ENCODE measurements at regions not wholly inside any gene's neighbourhood (a gene's known extent, or its start where the extent isn't known, plus 50 kb on each side); places are given as distances from the start of the nearest gene placed in this dataset.
"Not testable (repeated sequence)": the region's sequence is repeated elsewhere in the genome, so short reads cannot be mapped to it uniquely, and the experiment has no call there.

DNA sequence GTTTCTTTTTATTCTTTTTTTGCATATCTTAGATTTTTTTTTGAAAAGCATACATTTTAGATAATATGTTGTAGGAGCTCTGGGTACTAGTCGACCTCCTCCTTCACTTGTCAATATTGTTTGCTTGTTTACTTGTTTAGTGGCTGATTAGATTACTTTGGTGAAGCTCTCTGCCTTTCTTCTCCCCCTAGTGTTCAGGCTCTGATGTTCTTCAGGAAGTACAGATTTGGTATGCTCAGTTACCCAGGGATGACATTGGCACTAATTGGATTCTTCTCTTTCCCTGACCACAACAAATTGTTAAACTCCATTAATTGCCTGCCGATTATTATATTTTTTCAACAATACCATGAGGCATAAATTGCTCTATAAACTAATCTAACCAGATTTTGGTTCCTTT lies 491.2 kb downstream of the SUCLG1 start (continued):
- TF ChIP-seq ZNF521 (tag by site-specific recombination; IDR thresholded peaks at IDR 0.05) (no peak), ZNF391 (tag by site-specific recombination; IDR thresholded peaks at IDR 0.05; ENCODE audit: borderline replicate concordance, low read depth) (no peak), ZNF416 (tag by site-specific recombination; IDR thresholded peaks at IDR 0.05) (no peak), TCF7L2 (IDR thresholded peaks at IDR 0.05; ENCODE audit: borderline replicate concordance, low read depth, low read length) (no peak), ZFP37 (tag by site-specific recombination; IDR thresholded peaks at IDR 0.05) (no peak), ZNF529 (tag by site-specific recombination; IDR thresholded peaks at IDR 0.05; ENCODE audit: insufficient replicate concordance) (no peak), ZNF791 (tag by site-specific recombination; IDR thresholded peaks at IDR 0.05) (no peak), SP3 (tag by site-specific recombination; IDR thresholded peaks at IDR 0.05) (no peak)
- TF ChIP-seq, protein P1, sequence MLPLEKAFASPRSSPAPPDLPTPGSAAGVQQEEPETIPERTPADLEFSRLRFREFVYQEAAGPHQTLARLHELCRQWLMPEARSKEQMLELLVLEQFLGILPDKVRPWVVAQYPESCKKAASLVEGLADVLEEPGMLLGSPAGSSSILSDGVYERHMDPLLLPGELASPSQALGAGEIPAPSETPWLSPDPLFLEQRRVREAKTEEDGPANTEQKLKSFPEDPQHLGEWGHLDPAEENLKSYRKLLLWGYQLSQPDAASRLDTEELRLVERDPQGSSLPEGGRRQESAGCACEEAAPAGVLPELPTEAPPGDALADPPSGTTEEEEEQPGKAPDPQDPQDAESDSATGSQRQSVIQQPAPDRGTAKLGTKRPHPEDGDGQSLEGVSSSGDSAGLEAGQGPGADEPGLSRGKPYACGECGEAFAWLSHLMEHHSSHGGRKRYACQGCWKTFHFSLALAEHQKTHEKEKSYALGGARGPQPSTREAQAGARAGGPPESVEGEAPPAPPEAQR (tag by site-specific recombination; IDR thresholded peaks at IDR 0.05), result no peak

GRCh38 chr2:83966946-83967345 lies 492.1 kb downstream of the SUCLG1 start:
- H3K9me3 ChIP-seq (ENCODE audit: control insufficient read depth, insufficient read depth, low read depth, low read length); POLR2A ChIA-PET; H3K27ac ChIP-seq (ENCODE audit: extremely low read depth, low read depth, low read length); CTCF ChIA-PET; H3K4me1 ChIP-seq (ENCODE audit: control insufficient read depth, insufficient read depth, low read length); H3K4me3 ChIP-seq (ENCODE audit: low read depth, low read length); H3K36me3 ChIP-seq (ENCODE audit: control insufficient read depth in 2 of 2, insufficient read depth in 1 of 2, low read length in 2 of 2): not testable (repeated sequence)

- Histone ChIP-seq H3K27ac (ENCODE audit: extremely low read depth, low read depth, low read length) (no peak overlapping the region), H3K36me3 (ENCODE audit: control insufficient read depth in 2 of 2, insufficient read depth in 1 of 2, low read length in 2 of 2) (no peaks in the 10 kb centered on the region), H3K4me1 (ENCODE audit: control insufficient read depth, insufficient read depth, low read length) (no peaks in the 10 kb centered on the region), H3K9me3 (ENCODE audit: control insufficient read depth, insufficient read depth, low read depth, low read length) (no peaks in the 10 kb centered on the region), H3K4me3 (ENCODE audit: low read depth, low read length) (no peak overlapping the region)
- TF ChIP-seq GLIS2 (tag by site-specific recombination; IDR thresholded peaks at IDR 0.05), result no peak
- no peak for TF ChIP-seq CTCF (tag by site-specific recombination; IDR thresholded peaks at IDR 0.05)
- TF ChIP-seq ZNF324 (tag by site-specific recombination; IDR thresholded peaks at IDR 0.05), result no peak
- TF ChIP-seq ZNF623 (tag by site-specific recombination; IDR thresholded peaks at IDR 0.05), result no peak
- no peak for TF ChIP-seq ZNF433 (tag by site-specific recombination; IDR thresholded peaks at IDR 0.05; ENCODE audit: low read depth)
- no peak for TF ChIP-seq ZNF529 (tag by site-specific recombination; IDR thresholded peaks at IDR 0.05; ENCODE audit: insufficient replicate concordance)
- TF ChIP-seq ZNF202 (tag by site-specific recombination; IDR thresholded peaks at IDR 0.05; ENCODE audit: borderline replicate concordance), result no peak
- no peak for TF ChIP-seq ZNF791 (tag by site-specific recombination; IDR thresholded peaks at IDR 0.05)
- TF ChIP-seq, protein P2, sequence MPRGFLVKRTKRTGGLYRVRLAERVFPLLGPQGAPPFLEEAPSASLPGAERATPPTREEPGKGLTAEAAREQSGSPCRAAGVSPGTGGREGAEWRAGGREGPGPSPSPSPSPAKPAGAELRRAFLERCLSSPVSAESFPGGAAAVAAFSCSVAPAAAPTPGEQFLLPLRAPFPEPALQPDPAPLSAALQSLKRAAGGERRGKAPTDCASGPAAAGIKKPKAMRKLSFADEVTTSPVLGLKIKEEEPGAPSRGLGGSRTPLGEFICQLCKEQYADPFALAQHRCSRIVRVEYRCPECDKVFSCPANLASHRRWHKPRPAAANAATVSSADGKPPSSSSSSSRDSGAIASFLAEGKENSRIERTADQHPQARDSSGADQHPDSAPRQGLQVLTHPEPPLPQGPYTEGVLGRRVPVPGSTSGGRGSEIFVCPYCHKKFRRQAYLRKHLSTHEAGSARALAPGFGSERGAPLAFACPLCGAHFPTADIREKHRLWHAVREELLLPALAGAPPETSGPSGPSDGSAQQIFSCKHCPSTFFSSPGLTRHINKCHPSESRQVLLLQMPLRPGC (tag by site-specific recombination; IDR thresholded peaks at IDR 0.05), result no peak
- no peak for TF ChIP-seq ZNF610 (tag by site-specific recombination; IDR thresholded peaks at IDR 0.05; ENCODE audit: borderline replicate concordance)
- TF ChIP-seq ZNF830 (tag by site-specific recombination; IDR thresholded peaks at IDR 0.05; ENCODE audit: low read depth), result no peak
- no peak for TF ChIP-seq HOXD13 (CRISPR knock-in tag; IDR thresholded peaks at IDR 0.05; ENCODE audit: borderline replicate concordance)
- TF ChIP-seq ZNF184 (tag by site-specific recombination; IDR thresholded peaks at IDR 0.05), result no peak
- no peak for TF ChIP-seq ZNF707 (tag by site-specific recombination; IDR thresholded peaks at IDR 0.05)
- TF ChIP-seq, protein P3, sequence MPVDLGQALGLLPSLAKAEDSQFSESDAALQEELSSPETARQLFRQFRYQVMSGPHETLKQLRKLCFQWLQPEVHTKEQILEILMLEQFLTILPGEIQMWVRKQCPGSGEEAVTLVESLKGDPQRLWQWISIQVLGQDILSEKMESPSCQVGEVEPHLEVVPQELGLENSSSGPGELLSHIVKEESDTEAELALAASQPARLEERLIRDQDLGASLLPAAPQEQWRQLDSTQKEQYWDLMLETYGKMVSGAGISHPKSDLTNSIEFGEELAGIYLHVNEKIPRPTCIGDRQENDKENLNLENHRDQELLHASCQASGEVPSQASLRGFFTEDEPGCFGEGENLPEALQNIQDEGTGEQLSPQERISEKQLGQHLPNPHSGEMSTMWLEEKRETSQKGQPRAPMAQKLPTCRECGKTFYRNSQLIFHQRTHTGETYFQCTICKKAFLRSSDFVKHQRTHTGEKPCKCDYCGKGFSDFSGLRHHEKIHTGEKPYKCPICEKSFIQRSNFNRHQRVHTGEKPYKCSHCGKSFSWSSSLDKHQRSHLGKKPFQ (tag by site-specific recombination; IDR thresholded peaks at IDR 0.05), result no peak
- POLR2A ChIA-PET, result no interaction called here
- CTCF ChIA-PET, result no interaction called here
These were observed 497.6 kb downstream of the SUCLG1 start for GRCh38 chr2:83961512-83961911.

Data from HEK293 (cell line).